ENCODE measurements at regions not wholly inside any gene's neighbourhood (a gene's known extent, or its start where the extent isn't known, plus 50 kb on each side); places are given as distances from the start of the nearest gene placed in this dataset.

- H3K4me1 ChIP-seq (ENCODE audit: control insufficient read depth, insufficient read depth, low read length) = no peaks in the 10 kb centered on the region
- no peak overlapping the region for H2AFZ ChIP-seq (ENCODE audit: control insufficient read depth, low read depth, low read length)
- no peak for FAIRE-seq
- no peak overlapping the region for H3K4me2 ChIP-seq (ENCODE audit: control insufficient read depth, insufficient read depth)
- no peaks in the 10 kb centered on the region for H3K79me2 ChIP-seq (ENCODE audit: control insufficient read depth, insufficient read depth, low read length)
- no peaks in the 10 kb centered on the region for H3K36me3 ChIP-seq (ENCODE audit: control insufficient read depth in 2 of 2, insufficient read depth in 2 of 2, low read length in 1 of 2)
- no TSS peak for BruUV-seq (replicated peaks)
- no peak for ATAC-seq
- no peaks in the 10 kb centered on the region for H4K20me1 ChIP-seq (ENCODE audit: control insufficient read depth, insufficient read depth)
- WGBS (ENCODE audit: insufficient coverage, insufficient replicate concordance, low lambda C conversion rate, missing lambda C conversion rate) = 47% methylated on average over 5 of the region's 5 CpGs
- no peaks in the 10 kb centered on the region for H3K9me3 ChIP-seq (replicated peaks; ENCODE audit: control insufficient read depth, insufficient read depth, low read length)
- H3K4me3 ChIP-seq = no peak overlapping the region
- TF ChIP-seq JUND (IDR thresholded peaks at IDR 0.05; ENCODE audit: low read depth, low read length) = no peak
- TF ChIP-seq RCOR1 (conservative IDR thresholded peaks at IDR 0.05; ENCODE audit: low read depth, low read length) = no peak
- TF ChIP-seq GATAD2B (conservative IDR thresholded peaks at IDR 0.05; ENCODE audit: low read depth) = no peak
- TF ChIP-seq SIX5 (IDR thresholded peaks at IDR 0.05; ENCODE audit: low read depth, low read length, severe bottlenecking) = no peak
- in situ Hi-C loops (cut with MboI) (no loop called here), intact Hi-C loops (cut with micrococcal nuclease; ENCODE audit: unreplicated experiment) (no loop called here)
- H3K27me3 ChIP-seq (replicated peaks in 1 of 2; ENCODE audit: control insufficient read depth in 2 of 2, insufficient read depth in 2 of 2, low read length in 1 of 2) = no peaks in the 10 kb centered on the region; a peak in 1 of 4 replicates
- RAD21 ChIA-PET (ENCODE audit: unreplicated experiment) = interaction anchor here (0.9 to 1.1 kb wide), 2 partner anchors 53 to 202 kb away, joined by 3 to 5 read pairs; no protein-coding TSS in a partner anchor
- CTCF ChIA-PET = no interaction called here
- H3K9ac ChIP-seq (ENCODE audit: control insufficient read depth, insufficient read depth, low read length) = no peak overlapping the region
- SMC1A ChIA-PET (ENCODE audit: uncharacterized antibody, unreplicated experiment) = interaction anchor here (0.8 to 4.3 kb wide), 4 partner anchors 11 to 117 kb away, joined by 3 to 22 read pairs (median 5); no protein-coding TSS in a partner anchor
- no peak overlapping the region for H3K27ac ChIP-seq (ENCODE audit: control insufficient read depth, insufficient read depth)
- POLR2A ChIA-PET = no interaction called here
- DNase-seq (ENCODE audit: low read depth, low spot score) = no peak
Observed at GRCh38 chr1:56382929-56383328, 196.4 kb downstream of the PLPP3 start.

GRCh38 chr1:56380531-56380930 is 198.8 kb downstream of the PLPP3 start:
- ChIA-PET POLR2A (interaction anchor here (0.7 to 1.1 kb wide), 2 partner anchors 11 to 13 kb away, joined by 3 read pairs; no protein-coding TSS in a partner anchor), CTCF (interaction anchor here (1.1 kb wide), 1 partner anchor 27 kb away, joined by 4 read pairs; no protein-coding TSS in a partner anchor), RAD21 (ENCODE audit: unreplicated experiment) (interaction anchor here (1.5 kb wide), 1 partner anchor 51 kb away, joined by 3 read pairs; no protein-coding TSS in a partner anchor), SMC1A (ENCODE audit: uncharacterized antibody, unreplicated experiment) (interaction anchor here (0.6 to 4.3 kb wide), 7 partner anchors 8 to 1227 kb away, joined by 3 to 22 read pairs (median 3); no protein-coding TSS in a partner anchor)
- H3K36me3 ChIP-seq (ENCODE audit: control insufficient read depth in 2 of 2, insufficient read depth in 2 of 2, low read length in 1 of 2) = no peaks in the 10 kb centered on the region
- intact Hi-C loops (cut with micrococcal nuclease; ENCODE audit: unreplicated experiment) = no loop called here
- DNase-seq (ENCODE audit: low read depth, low spot score) = no peak
- H3K4me1 ChIP-seq (ENCODE audit: control insufficient read depth, insufficient read depth, low read length) = no peaks in the 10 kb centered on the region
- H3K4me3 ChIP-seq = no peak overlapping the region
- no peaks in the 10 kb centered on the region; a peak in 2 of 4 replicates for H3K27me3 ChIP-seq (replicated peaks in 1 of 2; ENCODE audit: control insufficient read depth in 2 of 2, insufficient read depth in 2 of 2, low read length in 1 of 2)
- no peak overlapping the region for H2AFZ ChIP-seq (ENCODE audit: control insufficient read depth, low read depth, low read length)
- H4K20me1 ChIP-seq (ENCODE audit: control insufficient read depth, insufficient read depth) = no peaks in the 10 kb centered on the region
- ATAC-seq = no peak
- no peak overlapping the region for H3K4me2 ChIP-seq (ENCODE audit: control insufficient read depth, insufficient read depth)
- H3K27ac ChIP-seq (ENCODE audit: control insufficient read depth, insufficient read depth) = no peak overlapping the region
- BruUV-seq (replicated peaks) = no TSS peak
- no peak overlapping the region for H3K9ac ChIP-seq (ENCODE audit: control insufficient read depth, insufficient read depth, low read length)
- WGBS (ENCODE audit: insufficient coverage, insufficient replicate concordance, low lambda C conversion rate, missing lambda C conversion rate) = 27% methylated on average over 4 of the region's 4 CpGs
- no peaks in the 10 kb centered on the region for H3K9me3 ChIP-seq (replicated peaks; ENCODE audit: control insufficient read depth, insufficient read depth, low read length)
- in situ Hi-C loops (cut with MboI) = no loop called here
- no peak for FAIRE-seq
- H3K79me2 ChIP-seq (ENCODE audit: control insufficient read depth, insufficient read depth, low read length) = no peaks in the 10 kb centered on the region
- no peak for TF ChIP-seq LARP7 (IDR thresholded peaks at IDR 0.05)
- TF ChIP-seq NKRF (conservative IDR thresholded peaks at IDR 0.05) = no peak
- no peak for TF ChIP-seq MEF2B (IDR thresholded peaks at IDR 0.05; ENCODE audit: partially characterized antibody, poor library complexity, severe bottlenecking)
- TF ChIP-seq SREBF1 (IDR thresholded peaks at IDR 0.05; ENCODE audit: low read length) = no peak
- no peak for TF ChIP-seq PAX5 (IDR thresholded peaks at IDR 0.05; ENCODE audit: borderline replicate concordance, low read depth, low read length)
- TF ChIP-seq JUND (IDR thresholded peaks at IDR 0.05; ENCODE audit: low read depth, low read length) = no peak
- TF ChIP-seq SREBF2 (IDR thresholded peaks at IDR 0.05; ENCODE audit: low read length) = no peak
- TF ChIP-seq ASH2L (IDR thresholded peaks at IDR 0.05; ENCODE audit: borderline replicate concordance, low read depth) = no peak
- TF ChIP-seq ZBTB11 (CRISPR knock-in tag; IDR thresholded peaks at IDR 0.05) = no peak
- TF ChIP-seq KAT2A (conservative IDR thresholded peaks at IDR 0.05; ENCODE audit: control insufficient read depth, low read depth, low read length) = no peak
